ENCODE measurements at regions not wholly inside any gene's neighbourhood (a gene's known extent, or its start where the extent isn't known, plus 50 kb on each side); places are given as distances from the start of the nearest gene placed in this dataset.

DNA sequence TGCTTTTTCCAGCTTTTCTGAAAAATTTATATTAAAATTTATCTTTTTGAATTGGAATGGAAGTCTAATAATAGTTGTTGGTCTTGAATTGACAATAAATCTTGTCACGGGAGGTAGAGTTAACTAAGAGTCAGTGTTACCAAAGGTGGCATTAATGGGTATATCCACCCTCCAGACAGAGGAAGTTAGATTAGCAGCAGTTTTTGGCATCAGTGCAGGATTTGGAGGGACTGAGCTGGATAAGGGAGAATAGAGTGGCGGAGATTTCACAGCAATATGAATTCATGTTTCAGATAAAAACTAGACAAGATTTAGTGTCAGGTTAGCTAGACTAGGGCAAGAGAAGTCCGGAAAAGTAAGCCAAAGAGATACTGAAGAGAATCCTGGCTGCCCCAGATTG, 201.3 kb upstream of the ZBTB20 start:
- Histone ChIP-seq H3K9me3 (ENCODE audit: low read length) (no peaks in the 10 kb centered on the region), H4K20me1 (ENCODE audit: insufficient read depth, low read length) (no peaks in the 10 kb centered on the region), H3K4me1 (ENCODE audit: insufficient read depth, low read length) (no peaks in the 10 kb centered on the region), H3K9ac (ENCODE audit: insufficient read depth, low read depth, low read length) (no peak overlapping the region), H3K36me3 (replicated peaks in 1 of 2; ENCODE audit: control insufficient read depth in 1 of 2, insufficient read depth in 2 of 2, low read length in 2 of 2) (no peaks in the 10 kb centered on the region), H3K79me2 (ENCODE audit: insufficient read depth, low read length) (no peaks in the 10 kb centered on the region), H3K27me3 (ENCODE audit: control insufficient read depth in 1 of 2, insufficient read depth in 2 of 2, low read length in 2 of 2) (no peaks in the 10 kb centered on the region), H2AFZ (ENCODE audit: low read length) (no peak overlapping the region), H3K27ac (ENCODE audit: extremely low read length, insufficient read depth, low read length) (no peak overlapping the region), H3K4me2 (ENCODE audit: low read depth, low read length) (no peak overlapping the region), H3K4me3 (replicated peaks in 1 of 3; ENCODE audit: insufficient read depth in 1 of 3, low read depth in 2 of 3, low read length in 3 of 3) (no peak overlapping the region)
- TF ChIP-seq ATF2 (CRISPR knock-in tag; IDR thresholded peaks at IDR 0.05) (no peak), CBX5 (CRISPR knock-in tag; IDR thresholded peaks at IDR 0.05; ENCODE audit: borderline replicate concordance) (no peak), SALL2 (CRISPR knock-in tag; IDR thresholded peaks at IDR 0.05) (no peak), RBM39 (IDR thresholded peaks at IDR 0.05; ENCODE audit: low read depth, low read length, poor library complexity, severe bottlenecking) (no peak), FOXA3 (CRISPR knock-in tag; IDR thresholded peaks at IDR 0.05) (no peak), ZNF275 (CRISPR knock-in tag; IDR thresholded peaks at IDR 0.05; ENCODE audit: borderline replicate concordance) (no peak), ZBTB14 (CRISPR knock-in tag; IDR thresholded peaks at IDR 0.05) (no peak), CHCHD3 (CRISPR knock-in tag; IDR thresholded peaks at IDR 0.05) (no peak), ZBTB21 (CRISPR knock-in tag; IDR thresholded peaks at IDR 0.05) (no peak), TEAD2 (CRISPR knock-in tag; IDR thresholded peaks at IDR 0.05) (no peak), TBX3 (IDR thresholded peaks at IDR 0.05; ENCODE audit: borderline replicate concordance) (no peak), FOXC1 (CRISPR knock-in tag; IDR thresholded peaks at IDR 0.05; ENCODE audit: borderline replicate concordance) (no peak), ATAD3A (CRISPR knock-in tag; IDR thresholded peaks at IDR 0.05) (no peak), CC2D1A (CRISPR knock-in tag; IDR thresholded peaks at IDR 0.05) (no peak), NR2F6 (IDR thresholded peaks at IDR 0.05) (no peak), NR2F6 (CRISPR knock-in tag; IDR thresholded peaks at IDR 0.05) (no peak), ZFY (CRISPR knock-in tag; IDR thresholded peaks at IDR 0.05) (no peak), SYNCRIP (IDR thresholded peaks at IDR 0.05; ENCODE audit: insufficient read depth, low read depth, low read length) (no peak), ZNF331 (CRISPR knock-in tag; IDR thresholded peaks at IDR 0.05) (no peak)
- WGBS (ENCODE audit: low lambda C conversion rate), result 29% methylated on average over 3 of the region's 3 CpGs
- ATAC-seq (no peak), FAIRE-seq (no peak), DNase-seq (ENCODE audit: low spot score) (no peak)
- BruUV-seq (replicated peaks), result no TSS peak
- CTCF ChIA-PET (ENCODE audit: low intra/inter-chr PET ratio, low total read pairs), result no interaction called here
- intact Hi-C loops (cut with micrococcal nuclease; ENCODE audit: unreplicated experiment), result no loop called here
- in situ Hi-C loops (cut with HindIII; ENCODE audit: extremely low pct_ligation_motif_present, low pct_unique_long_range_greater_than_20kb), result no loop called here
- POLR2A ChIA-PET, result no interaction called here

Measured in HepG2 (cell line).